Endothelial cell of umbilical vein (primary cell): ENCODE measurements at regions not wholly inside any gene's neighbourhood (a gene's known extent, or its start where the extent isn't known, plus 50 kb on each side); places are given as distances from the start of the nearest gene placed in this dataset.

ENCODE experiments used
- BruUV-seq: library from RNA; stranded (reverse); fragments of 400-500 nt; replicated peaks from 2 replicates; lab custom pipeline; 2021; lab: Mats Ljungman, UMichigan
- CTCF ChIA-PET: fragments of 300-600, 350-600 bp; sonication (Branson Sonifier 250); formaldehyde crosslinking; loops from one replicate; lab custom pipeline; 2021; ENCODE audit warnings: antibody characterized with exemption, inconsistent platforms; lab: Charles Lee
- POLR2A ChIA-PET: fragments of 300-600, 350-600 bp; sonication (Branson Sonifier 250); formaldehyde crosslinking; loops from one replicate; lab custom pipeline; 2021; ENCODE audit warnings: antibody characterized with exemption, inconsistent platforms; lab: Charles Lee
- DNase-seq: peaks from one replicate; pipeline ENCODE4 v3.0.0-alpha.2; 2011; ENCODE audit warnings: low read depth, low spot score
- FAIRE-seq: peaks from 2 replicates; lab custom pipeline; 2011; peaks lifted over from hg19 to GRCh38; lab: Jason Lieb, UNC
- H2AFZ ChIP-seq: 2 replicates; pipeline ENCODE4 v1.6.0; 2012; ENCODE audit warnings: low read depth, low read length, control low read depth, inconsistent platforms
- H3K27ac ChIP-seq: 2 replicates; pipeline ENCODE4 v1.5.1; 2011; ENCODE audit warnings: low read depth, mild to moderate bottlenecking, control low read depth, low read length, moderate library complexity; ENCODE audit not compliant: insufficient read depth
- H3K27me3 ChIP-seq, 2 experiments: 2 replicates each; pipeline versions ENCODE4 v1.6.0 to v1.6.1; 2011; ENCODE audit warnings: low read length in 2 of 2, mixed read lengths in 1 of 2; ENCODE audit not compliant: control insufficient read depth in 2 of 2, insufficient read depth in 2 of 2
- H3K36me3 ChIP-seq, 2 experiments: 2 replicates in 1 of 2; 3 replicates in 1 of 2; pipeline ENCODE4 v1.5.1; 2011; ENCODE audit warnings: low read length in 2 of 2, mild to moderate bottlenecking in 1 of 2, moderate library complexity in 1 of 2; ENCODE audit not compliant: control insufficient read depth in 2 of 2, insufficient read depth in 2 of 2; ENCODE audit errors: extremely low read depth in 1 of 2
- H3K4me1 ChIP-seq: 3 replicates; pipeline ENCODE4 v1.5.1; 2011; ENCODE audit warnings: mild to moderate bottlenecking, low read length; ENCODE audit not compliant: control insufficient read depth, insufficient read depth; ENCODE audit errors: extremely low read depth
- H3K4me2 ChIP-seq: 2 replicates; pipeline ENCODE4 v1.6.1; 2011; ENCODE audit warnings: low read length, control low read depth, mixed read lengths; ENCODE audit not compliant: insufficient read depth
- H3K4me3 ChIP-seq, 3 experiments: fragments of 200-600 bp in 1 of 3; sonication (generic), shearing (Covaris generic) in 1 of 3; replicated peaks in 1 of 3; 2 replicates each; pipeline ENCODE4 v1.5.1; 2011 to 2016; ENCODE audit warnings: control low read depth in 3 of 3, low read length in 3 of 3, mild to moderate bottlenecking in 2 of 3, inconsistent platforms in 1 of 3, low read depth in 1 of 3, moderate library complexity in 1 of 3; ENCODE audit not compliant: insufficient read depth in 1 of 3
- H3K79me2 ChIP-seq: 2 replicates; pipeline ENCODE4 v1.6.0; 2012; ENCODE audit warnings: low read length, inconsistent platforms; ENCODE audit not compliant: control insufficient read depth, insufficient read depth
- H3K9ac ChIP-seq: replicated peaks from 2 replicates; pipeline ENCODE3; 2011; ENCODE audit warnings: low read length, control low read depth; ENCODE audit not compliant: insufficient read depth; ENCODE audit errors: extremely low read depth
- H3K9me1 ChIP-seq: replicated peaks from 3 replicates; pipeline ENCODE4 v1.6.0; 2011; ENCODE audit warnings: mild to moderate bottlenecking, low read length; ENCODE audit not compliant: control insufficient read depth, insufficient read depth; ENCODE audit errors: extremely low read depth
- H3K9me3 ChIP-seq: replicated peaks from 2 replicates; pipeline ENCODE4 v1.5.1; 2012; ENCODE audit warnings: low read length, inconsistent platforms; ENCODE audit not compliant: control insufficient read depth, insufficient read depth
- H4K20me1 ChIP-seq: replicated peaks from 2 replicates; pipeline ENCODE3; 2011; ENCODE audit warnings: mild to moderate bottlenecking, low read length; ENCODE audit not compliant: control insufficient read depth, insufficient read depth; ENCODE audit errors: extremely low read depth
- CTCF ChIP-seq, 2 donors: IDR thresholded peaks; 1 replicate in 1 of 2; 2 replicates in 1 of 2; pipeline ENCODE4 v1.5.1; 2011; ENCODE audit warnings: low read length in 2 of 2, mild to moderate bottlenecking in 2 of 2, moderate library complexity in 2 of 2, control low read depth in 1 of 2, inconsistent platforms in 1 of 2, low read depth in 1 of 2; ENCODE audit not compliant: insufficient read depth in 1 of 2; ENCODE audit errors: extremely low read depth in 1 of 2
- EZH2 ChIP-seq: IDR thresholded peaks from 2 replicates; pipeline ENCODE4 v1.6.1; 2012; ENCODE audit warnings: borderline replicate concordance, low read depth, mild to moderate bottlenecking, moderate library complexity, low read length, inconsistent platforms; ENCODE audit not compliant: severe bottlenecking
- FOS ChIP-seq: IDR thresholded peaks from 2 replicates; pipeline ENCODE4 v1.6.1; 2011; ENCODE audit warnings: mild to moderate bottlenecking, low read length, moderate library complexity, borderline replicate concordance; ENCODE audit not compliant: insufficient read depth
- GATA2 ChIP-seq: IDR thresholded peaks from 2 replicates; pipeline ENCODE4 v1.7.0; 2011; ENCODE audit warnings: low read depth, mild to moderate bottlenecking, moderate library complexity, mixed read lengths, low read length; ENCODE audit not compliant: insufficient read length, insufficient read depth
- MAX ChIP-seq: IDR thresholded peaks from 2 replicates; pipeline ENCODE4 v1.6.1; 2011; ENCODE audit not compliant: insufficient read depth, insufficient read length
- MYC ChIP-seq: IDR thresholded peaks from one replicate; pipeline ENCODE4 v1.6.1; 2011; ENCODE audit warnings: mild to moderate bottlenecking, low read depth, low read length
- POLR2A ChIP-seq: IDR thresholded peaks from 2 replicates; pipeline ENCODE4 v1.6.1; 2012; ENCODE audit warnings: low read depth, mild to moderate bottlenecking, control low read depth, low read length
- POLR2AphosphoS5 ChIP-seq: IDR thresholded peaks from 2 replicates; pipeline ENCODE4 v1.6.1; 2012; ENCODE audit warnings: low read depth, mild to moderate bottlenecking, control low read depth, low read length, moderate library complexity; ENCODE audit not compliant: insufficient read depth
- dilution Hi-C: fragments of 300-500 bp; cut with MboI; formaldehyde crosslinking; loops from one replicate; pipeline ENCODE4 v1.15.0; 2019; ENCODE audit warnings: low sequenced_read_pairs; ENCODE audit not compliant: extremely low pct_ligation_motif_present
- intact Hi-C: fragments of 100-400 bp; cut with micrococcal nuclease; formaldehyde crosslinking; loops from one replicate; pipeline ENCODE4 v1.10.0; 2022

- H4K20me1 ChIP-seq: no peaks in the 10 kb centered on the region
- H2AFZ ChIP-seq: no peak overlapping the region
- no peak overlapping the region for H3K4me2 ChIP-seq
- no peak for TF ChIP-seq POLR2A
- no peak for TF ChIP-seq CTCF (IDR thresholded peaks at IDR 0.05; ENCODE audit: extremely low read depth in 1 of 2, insufficient read depth in 1 of 2, low read depth in 1 of 2, low read length in 2 of 2)
- no peak for TF ChIP-seq POLR2AphosphoS5
- no peak for TF ChIP-seq FOS
- no peak for TF ChIP-seq MAX
- TF ChIP-seq MYC: no peak
- TF ChIP-seq EZH2: no peak
- no peak for TF ChIP-seq GATA2
- no peak for DNase-seq
- no peaks in the 10 kb centered on the region for H3K36me3 ChIP-seq
- dilution Hi-C loops (no loop called here), intact Hi-C loops (no loop called here)
- POLR2A ChIA-PET: no interaction called here
- no peak overlapping the region for H3K27ac ChIP-seq
- no peaks in the 10 kb centered on the region for H3K79me2 ChIP-seq
- no peak for FAIRE-seq
- CTCF ChIA-PET: interaction anchor here (0.7 kb wide), 1 partner anchor 15 kb away, joined by 3 read pairs; no protein-coding TSS in a partner anchor
- BruUV-seq: no TSS peak
- H3K9me1 ChIP-seq: no peaks in the 10 kb centered on the region
- no peaks in the 10 kb centered on the region for H3K27me3 ChIP-seq
- H3K9ac ChIP-seq: no peak overlapping the region
- no peaks in the 10 kb centered on the region for H3K4me1 ChIP-seq
- no peak overlapping the region for H3K4me3 ChIP-seq
- H3K9me3 ChIP-seq: no peaks in the 10 kb centered on the region
Observed at GRCh38 chr6:164276211-164276610, 861.7 kb downstream of the QKI start.
